IMR-90 (cell line): ENCODE measurements at regions not wholly inside any gene's neighbourhood (a gene's known extent, or its start where the extent isn't known, plus 50 kb on each side); places are given as distances from the start of the nearest gene placed in this dataset.

Experiments used
- ATAC-seq: fragments of 200-7000 bp; cut with Tn5 transposase; 2 replicates; pipeline ENCODE4 v1.9.1; 2020; ENCODE audit warnings: low read depth, mild to moderate bottlenecking, moderate library complexity
- BruUV-seq: library from RNA; stranded (reverse); fragments of 400-500 nt; replicated peaks from 2 replicates; lab custom pipeline; 2021; lab: Mats Ljungman, UMichigan
- CTCF ChIA-PET: fragments of 300-600 bp; formaldehyde crosslinking; extraction: SDS; loops from one replicate; lab custom pipeline; 2021; ENCODE audit warnings: antibody characterized with exemption; lab: Yijun Ruan, JAX
- POLR2A ChIA-PET: fragments of 300-600 bp; sonication (Branson Sonifier 250); formaldehyde crosslinking; loops from one replicate; lab custom pipeline; 2022; ENCODE audit warnings: antibody characterized with exemption; ENCODE audit not compliant: unreplicated experiment; lab: Charles Lee
- DNase-seq: peaks from one replicate; pipeline ENCODE4 v3.0.0; 2013
- H2AFZ ChIP-seq: replicated peaks from 2 replicates; pipeline ENCODE3; 2013; ENCODE audit warnings: low read length, mild to moderate bottlenecking; ENCODE audit not compliant: poor library complexity
- H2AK5ac ChIP-seq: 2 replicates; pipeline ENCODE4 v1.6.1; 2013; ENCODE audit warnings: low read depth, low read length, inconsistent platforms
- H2AK9ac ChIP-seq: replicated peaks from 2 replicates; pipeline ENCODE3; 2013; ENCODE audit warnings: mild to moderate bottlenecking, low read depth, low read length, moderate library complexity; ENCODE audit not compliant: poor library complexity
- H2BK120ac ChIP-seq: 2 replicates; pipeline ENCODE4 v1.6.1; 2013; ENCODE audit warnings: low read depth, low read length, inconsistent platforms
- H2BK15ac ChIP-seq: 3 replicates; pipeline ENCODE4 v1.6.1; 2013; ENCODE audit warnings: low read depth, low read length, inconsistent platforms
- H2BK20ac ChIP-seq: 2 replicates; pipeline ENCODE4 v1.6.1; 2013; ENCODE audit warnings: low read depth, mild to moderate bottlenecking, inconsistent platforms, low read length, moderate library complexity
- H2BK5ac ChIP-seq: 2 replicates; pipeline ENCODE4 v1.6.1; 2013; ENCODE audit warnings: mild to moderate bottlenecking, low read depth, low read length, inconsistent platforms; ENCODE audit not compliant: poor library complexity, severe bottlenecking
- H3K14ac ChIP-seq: replicated peaks from 2 replicates; pipeline ENCODE4 v1.6.1; 2013; ENCODE audit warnings: low read depth, low read length, inconsistent platforms
- H3K18ac ChIP-seq: 2 replicates; pipeline ENCODE4 v1.6.1; 2013; ENCODE audit warnings: low read depth, low read length, control low read depth
- H3K23ac ChIP-seq: 2 replicates; pipeline ENCODE4 v1.6.1; 2013; ENCODE audit warnings: low read depth, low read length, inconsistent platforms
- H3K27ac ChIP-seq: 2 replicates; pipeline ENCODE4 v1.5.1; 2013; ENCODE audit warnings: mild to moderate bottlenecking, control low read depth, low read length; ENCODE audit not compliant: insufficient read depth
- H3K27me3 ChIP-seq: 2 replicates; pipeline ENCODE4 v1.6.1; 2013; ENCODE audit warnings: low read length; ENCODE audit not compliant: control insufficient read depth, insufficient read depth
- H3K36me3 ChIP-seq: 2 replicates; pipeline ENCODE4 v1.6.1; 2013; ENCODE audit warnings: low read length, mixed read lengths; ENCODE audit not compliant: control insufficient read depth, insufficient read depth
- H3K4ac ChIP-seq: 2 replicates; pipeline ENCODE4 v1.6.1; 2013; ENCODE audit warnings: low read depth, low read length, inconsistent platforms
- H3K4me1 ChIP-seq: 2 replicates; pipeline ENCODE4 v1.6.1; 2013; ENCODE audit warnings: low read length, mixed read lengths; ENCODE audit not compliant: control insufficient read depth, insufficient read depth
- H3K4me2 ChIP-seq: 2 replicates; pipeline ENCODE4 v1.6.1; 2013; ENCODE audit warnings: low read depth, mild to moderate bottlenecking, control low read depth, low read length, moderate library complexity
- H3K4me3 ChIP-seq: 2 replicates; pipeline ENCODE4 v1.5.1; 2013; ENCODE audit warnings: low read depth, mild to moderate bottlenecking, control low read depth, low read length, moderate library complexity; ENCODE audit not compliant: insufficient read depth
- H3K56ac ChIP-seq: 2 replicates; pipeline ENCODE4 v1.6.1; 2013; ENCODE audit warnings: low read length, inconsistent platforms; ENCODE audit not compliant: insufficient read depth; ENCODE audit errors: extremely low read depth
- H3K79me1 ChIP-seq, 2 experiments: 2 replicates each; pipeline ENCODE4 v1.6.1; 2013; ENCODE audit warnings: low read length in 2 of 2, inconsistent platforms in 1 of 2, low read depth in 1 of 2
- H3K9ac ChIP-seq: 2 replicates; pipeline ENCODE4 v1.6.1; 2013; ENCODE audit warnings: low read depth, low read length, control low read depth
- H3K9me1 ChIP-seq: 2 replicates; pipeline ENCODE4 v1.6.1; 2013; ENCODE audit warnings: low read length, inconsistent platforms; ENCODE audit not compliant: insufficient read depth
- H3K9me3 ChIP-seq: 2 replicates; pipeline ENCODE4 v1.6.1; 2013; ENCODE audit warnings: low read length; ENCODE audit not compliant: control insufficient read depth, insufficient read depth
- H4K20me1 ChIP-seq: 2 replicates; pipeline ENCODE4 v1.6.1; 2013; ENCODE audit warnings: low read length, inconsistent platforms; ENCODE audit not compliant: insufficient read depth
- H4K5ac ChIP-seq: 2 replicates; pipeline ENCODE4 v1.6.1; 2013; ENCODE audit warnings: mild to moderate bottlenecking, low read depth, low read length, control low read depth
- H4K8ac ChIP-seq, 2 experiments: 2 replicates each; pipeline ENCODE4 v1.6.1; 2013; ENCODE audit warnings: low read depth in 2 of 2, low read length in 2 of 2, control low read depth in 1 of 2, inconsistent platforms in 1 of 2
- H4K91ac ChIP-seq: 2 replicates; pipeline ENCODE4 v1.6.1; 2013; ENCODE audit warnings: low read depth, low read length, inconsistent platforms; ENCODE audit not compliant: insufficient read depth
- BHLHE40 ChIP-seq: fragments of 150-350 bp; IDR thresholded peaks from 2 replicates; pipeline ENCODE4 v1.6.1; 2016; ENCODE audit warnings: mild to moderate bottlenecking, low read depth, low read length
- CEBPB ChIP-seq: IDR thresholded peaks from 2 replicates; pipeline ENCODE4 v1.6.1; 2012; ENCODE audit warnings: low read depth, low read length, improper control_type of control experiment
- CHD1 ChIP-seq: IDR thresholded peaks from 2 replicates; pipeline ENCODE4 v1.6.1; 2012; ENCODE audit warnings: low read depth, low read length, improper control_type of control experiment
- ELK1 ChIP-seq: fragments of 150-350 bp; IDR thresholded peaks from 2 replicates; pipeline ENCODE4 v1.6.1; 2016; ENCODE audit warnings: low read depth, mild to moderate bottlenecking, low read length, moderate library complexity, borderline replicate concordance
- FOS ChIP-seq: fragments of 150-350 bp; IDR thresholded peaks from 2 replicates; pipeline ENCODE4 v1.6.1; 2016; ENCODE audit warnings: low read depth, low read length
- MAFK ChIP-seq: IDR thresholded peaks from 2 replicates; pipeline ENCODE4 v1.6.1; 2012; ENCODE audit warnings: low read depth, low read length, improper control_type of control experiment
- MAZ ChIP-seq: IDR thresholded peaks from 2 replicates; pipeline ENCODE4 v1.6.1; 2012; ENCODE audit warnings: low read depth, mild to moderate bottlenecking, low read length, improper control_type of control experiment, moderate library complexity, borderline replicate concordance
- MXI1 ChIP-seq: IDR thresholded peaks from 2 replicates; pipeline ENCODE4 v1.6.1; 2012; ENCODE audit warnings: low read depth, mild to moderate bottlenecking, low read length, moderate library complexity, borderline replicate concordance
- NFE2L2 ChIP-seq: fragments of 150-350 bp; IDR thresholded peaks from 2 replicates; pipeline ENCODE4 v1.6.1; 2016; ENCODE audit warnings: low read depth, mild to moderate bottlenecking, low read length
- POLR2A ChIP-seq: IDR thresholded peaks from 2 replicates; pipeline ENCODE4 v1.6.1; 2012; ENCODE audit warnings: mild to moderate bottlenecking, low read depth, low read length
- RAD21 ChIP-seq: IDR thresholded peaks from 2 replicates; pipeline ENCODE4 v1.6.1; 2012; ENCODE audit warnings: low read length, improper control_type of control experiment
- RCOR1 ChIP-seq: IDR thresholded peaks from 2 replicates; pipeline ENCODE4 v1.6.1; 2012; ENCODE audit warnings: mild to moderate bottlenecking, low read length, improper control_type of control experiment; ENCODE audit not compliant: insufficient replicate concordance
- RFX5 ChIP-seq: IDR thresholded peaks from 2 replicates; pipeline ENCODE4 v1.8.0; 2012; ENCODE audit warnings: low read depth, mild to moderate bottlenecking, low read length, moderate library complexity
- SMC3 ChIP-seq: fragments of 150-350 bp; IDR thresholded peaks from 2 replicates; pipeline ENCODE4 v1.6.1; 2016; ENCODE audit warnings: low read depth, mild to moderate bottlenecking, antibody characterized with exemption, low read length, moderate library complexity
- USF2 ChIP-seq: fragments of 150-350 bp; IDR thresholded peaks from 2 replicates; pipeline ENCODE4 v1.6.1; 2017; ENCODE audit warnings: mild to moderate bottlenecking, antibody characterized with exemption, low read length, low read depth
- WGBS, 2 experiments: methylation state at CpG; one replicate each; pipeline versions ENCODE4 v1.1.5 to v1.1.7; 2013; ENCODE audit warnings: missing lambda C conversion rate in 2 of 2; ENCODE audit not compliant: insufficient read length in 1 of 2; ENCODE audit errors: extremely low coverage in 2 of 2; 5-methylcytosine and 5-hydroxymethylcytosine counted together
- dilution Hi-C: fragments of 300-500 bp; cut with HindIII; formaldehyde crosslinking; loops from one replicate; pipeline ENCODE4 v1.14.3; 2018; ENCODE audit warnings: low sequenced_read_pairs; ENCODE audit not compliant: unreplicated experiment
- in situ Hi-C: fragments of 300-500 bp; cut with MboI; formaldehyde crosslinking; loops from 3 replicates; pipeline ENCODE4 v1.14.3; 2019; ENCODE audit warnings: low sequenced_read_pairs, inconsistent platforms, mixed read lengths
- intact Hi-C: fragments of 100-400 bp; cut with micrococcal nuclease; formaldehyde crosslinking; loops from 2 replicates; pipeline ENCODE4 v1.10.0; 2022
- TF ChIP-seq, protein P1 (sequence below): conservative IDR thresholded peaks from 2 replicates; pipeline ENCODE4 v1.5.1; 2012; ENCODE audit warnings: mild to moderate bottlenecking, low read depth, low read length, improper control_type of control experiment

DNA sequence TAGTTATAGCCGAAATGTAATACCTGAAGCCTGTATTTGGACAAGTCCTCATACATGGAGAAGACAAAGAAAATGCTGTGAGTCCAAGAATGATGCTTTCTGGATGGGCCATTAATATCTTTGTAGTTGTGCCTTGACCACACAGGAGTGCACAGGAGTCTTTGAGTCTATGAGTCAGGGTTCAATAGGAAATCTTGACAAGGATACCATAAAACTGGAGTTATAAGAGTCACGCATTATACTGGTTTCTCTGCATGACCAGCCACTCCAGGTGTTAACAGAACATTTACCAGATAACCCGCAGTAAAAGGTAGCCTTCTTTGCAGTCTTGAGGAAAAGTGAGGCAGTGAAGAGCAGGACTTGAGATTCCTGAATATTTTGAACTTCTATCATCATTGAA lies 464.6 kb upstream of the PKN2 start:
- Histone ChIP-seq H3K4me1 (no peaks in the 10 kb centered on the region), H4K5ac (no peak overlapping the region), H3K27ac (no peak overlapping the region), H3K4me3 (no peak overlapping the region), H3K79me1 (no peaks in the 10 kb centered on the region), H3K4me2 (no peak overlapping the region), H2BK15ac (no peak overlapping the region), H3K27me3 (no peaks in the 10 kb centered on the region), H2BK120ac (no peak overlapping the region), H2AK9ac (no peak overlapping the region), H2AFZ (no peak overlapping the region), H4K8ac (no peak overlapping the region), H2BK5ac (no peak overlapping the region), H3K36me3 (no peaks in the 10 kb centered on the region), H2AK5ac (no peak overlapping the region), H3K9me1 (no peaks in the 10 kb centered on the region; the same call in 1 of the 2 replicates), H2BK20ac (no peak overlapping the region), H3K56ac (no peak overlapping the region), H3K9ac (no peak overlapping the region), H4K20me1 (no peaks in the 10 kb centered on the region), H3K14ac (no peak overlapping the region), H3K9me3 (no peaks in the 10 kb centered on the region), H3K23ac (no peak overlapping the region), H3K4ac (no peak overlapping the region), H4K91ac (no peak overlapping the region), H3K18ac (no peak overlapping the region)
- no CpG with 5 or more reads among the region's 3 CpGs for WGBS, 2 experiments
- DNase-seq = no peak
- TF ChIP-seq BHLHE40 = no peak
- TF ChIP-seq RCOR1 = no peak
- no peak for TF ChIP-seq CHD1
- TF ChIP-seq NFE2L2 = no peak
- no peak for TF ChIP-seq FOS
- TF ChIP-seq, protein P1, sequence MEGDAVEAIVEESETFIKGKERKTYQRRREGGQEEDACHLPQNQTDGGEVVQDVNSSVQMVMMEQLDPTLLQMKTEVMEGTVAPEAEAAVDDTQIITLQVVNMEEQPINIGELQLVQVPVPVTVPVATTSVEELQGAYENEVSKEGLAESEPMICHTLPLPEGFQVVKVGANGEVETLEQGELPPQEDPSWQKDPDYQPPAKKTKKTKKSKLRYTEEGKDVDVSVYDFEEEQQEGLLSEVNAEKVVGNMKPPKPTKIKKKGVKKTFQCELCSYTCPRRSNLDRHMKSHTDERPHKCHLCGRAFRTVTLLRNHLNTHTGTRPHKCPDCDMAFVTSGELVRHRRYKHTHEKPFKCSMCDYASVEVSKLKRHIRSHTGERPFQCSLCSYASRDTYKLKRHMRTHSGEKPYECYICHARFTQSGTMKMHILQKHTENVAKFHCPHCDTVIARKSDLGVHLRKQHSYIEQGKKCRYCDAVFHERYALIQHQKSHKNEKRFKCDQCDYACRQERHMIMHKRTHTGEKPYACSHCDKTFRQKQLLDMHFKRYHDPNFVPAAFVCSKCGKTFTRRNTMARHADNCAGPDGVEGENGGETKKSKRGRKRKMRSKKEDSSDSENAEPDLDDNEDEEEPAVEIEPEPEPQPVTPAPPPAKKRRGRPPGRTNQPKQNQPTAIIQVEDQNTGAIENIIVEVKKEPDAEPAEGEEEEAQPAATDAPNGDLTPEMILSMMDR = no peak
- no peak for TF ChIP-seq MAFK
- TF ChIP-seq RFX5 = no peak
- no peak for TF ChIP-seq CEBPB
- TF ChIP-seq SMC3 = no peak
- TF ChIP-seq ELK1 = no peak
- TF ChIP-seq USF2 = no peak
- TF ChIP-seq MAZ = no peak
- TF ChIP-seq MXI1 = no peak
- TF ChIP-seq POLR2A = no peak
- TF ChIP-seq RAD21 = no peak
- ATAC-seq = no peak
- ChIA-PET POLR2A (no interaction called here), CTCF (interaction anchor here (0.6 kb wide), 1 partner anchor 92 kb away, joined by 7 read pairs; no protein-coding TSS in a partner anchor)
- BruUV-seq = no TSS peak
- in situ Hi-C loops = no loop called here
- dilution Hi-C loops = no loop called here
- intact Hi-C loops = no loop called here
